Stimulated activated memory B cell treated with anti-CD40 and anti-IgM and Interleukin-4, amounts not matched to agents 10 μg/mL and 1 μg/mL and 100 μg/mL, for 72 hours (primary cell): ENCODE measurements at regions not wholly inside any gene's neighbourhood (a gene's known extent, or its start where the extent isn't known, plus 50 kb on each side); places are given as distances from the start of the nearest gene placed in this dataset.
A peak's percentile ranks its signal among the peaks of the same experiment; 100 is the strongest.

Source experiments
- ATAC-seq: fragments of 150-1000 bp; cut with Tn5 transposase; 2 replicates; pipeline ENCODE4 v1.10.0; 2021
- H3K27ac Mint-ChIP-seq: one replicate; pipeline ENCODE4 v1.8.0; 2022; ENCODE audit warnings: mild to moderate bottlenecking, mixed read lengths
- H3K27me3 Mint-ChIP-seq: one replicate; pipeline ENCODE4 v1.8.0; 2022; ENCODE audit warnings: mixed read lengths
- H3K36me3 Mint-ChIP-seq: one replicate; pipeline ENCODE4 v1.8.0; 2022; ENCODE audit warnings: mixed read lengths
- H3K4me1 Mint-ChIP-seq: one replicate; pipeline ENCODE4 v1.8.0; 2022; ENCODE audit warnings: mixed read lengths
- H3K4me3 Mint-ChIP-seq: one replicate; pipeline ENCODE4 v1.8.0; 2022; ENCODE audit warnings: mild to moderate bottlenecking, moderate library complexity, mixed read lengths
- H3K9me3 Mint-ChIP-seq: one replicate; pipeline ENCODE4 v1.8.0; 2022; ENCODE audit warnings: mixed read lengths

DNA sequence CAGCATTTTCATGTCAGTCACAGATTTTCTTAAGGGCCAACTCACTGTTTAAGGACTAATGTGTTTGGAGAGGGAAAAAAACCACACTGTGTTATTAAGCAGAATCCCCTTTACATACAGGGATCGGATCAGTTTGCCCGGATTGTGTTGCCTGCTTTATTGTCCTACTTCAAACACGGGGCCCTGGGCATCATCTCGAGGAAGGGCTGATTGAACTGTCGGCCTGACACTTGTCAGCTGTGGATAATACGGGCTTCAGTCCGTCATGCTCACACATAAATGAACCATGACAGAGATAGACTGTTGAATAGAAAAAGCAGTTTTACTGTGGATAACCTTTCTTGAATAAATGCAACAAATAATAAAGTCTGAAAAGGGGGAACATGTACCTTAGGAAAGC, 325.0 kb downstream of the ZSWIM6 start:
- no peak for ATAC-seq
- H3K4me3 Mint-ChIP-seq, result no peak overlapping the region

DNA sequence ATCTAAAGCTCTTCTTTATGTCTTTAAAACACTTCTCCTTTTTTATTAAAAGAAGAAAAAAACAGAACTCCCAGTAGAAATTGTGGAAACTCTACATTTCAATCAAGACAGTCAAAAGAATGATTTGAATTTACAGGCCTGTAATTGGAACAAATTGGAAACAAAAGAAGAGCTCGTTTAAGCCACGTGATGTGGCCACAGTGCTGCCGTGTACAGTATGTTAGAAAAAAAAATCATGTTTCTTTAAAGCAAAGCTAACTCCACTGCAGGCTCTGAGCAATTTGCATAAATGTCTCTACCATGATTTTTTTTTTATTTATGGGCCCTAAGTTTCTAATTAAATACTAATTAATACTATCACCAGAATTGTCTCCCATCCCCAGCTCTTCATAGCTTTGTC, 325.6 kb downstream of the ZSWIM6 start:
- no peak overlapping the region for H3K27ac Mint-ChIP-seq
- H3K36me3 Mint-ChIP-seq, result no peaks in the 10 kb centered on the region
- H3K9me3 Mint-ChIP-seq, result no peaks in the 10 kb centered on the region

More for the DNA sequence above, 325.0 kb downstream of the ZSWIM6 start:
- H3K27me3 Mint-ChIP-seq, result peaks cover 20% of the 10 kb centered on the region
- no peaks in the 10 kb centered on the region for H3K9me3 Mint-ChIP-seq
- no peak overlapping the region for H3K27ac Mint-ChIP-seq
- no peaks in the 10 kb centered on the region for H3K36me3 Mint-ChIP-seq
- H3K4me1 Mint-ChIP-seq, result no peaks in the 10 kb centered on the region

GRCh38 chr5:61658592-61659008, 326.5 kb downstream of the ZSWIM6 start:
- Mint-ChIP-seq H3K36me3 (no peaks in the 10 kb centered on the region), H3K4me1 (no peaks in the 10 kb centered on the region), H3K27me3 (peaks cover 22% of the 10 kb centered on the region), H3K27ac (no peak overlapping the region), H3K9me3 (no peaks in the 10 kb centered on the region), H3K4me3 (no peak overlapping the region)
- ATAC-seq, result peak; percentile 70

More for the DNA sequence above, 325.6 kb downstream of the ZSWIM6 start:
- no peaks in the 10 kb centered on the region for H3K4me1 Mint-ChIP-seq
- H3K4me3 Mint-ChIP-seq, result no peak overlapping the region
- no peak for ATAC-seq
- H3K27me3 Mint-ChIP-seq, result peaks cover 22% of the 10 kb centered on the region

- no peaks in the 10 kb centered on the region for H3K9me3 Mint-ChIP-seq
- H3K4me1 Mint-ChIP-seq, result no peaks in the 10 kb centered on the region
- no peak overlapping the region for H3K27ac Mint-ChIP-seq
- H3K36me3 Mint-ChIP-seq, result no peaks in the 10 kb centered on the region
- no peak overlapping the region for H3K4me3 Mint-ChIP-seq
- H3K27me3 Mint-ChIP-seq, result peaks cover 22% of the 10 kb centered on the region
- no peak for ATAC-seq
Observed at GRCh38 chr5:61659221-61659696, 327.2 kb downstream of the ZSWIM6 start.

DNA sequence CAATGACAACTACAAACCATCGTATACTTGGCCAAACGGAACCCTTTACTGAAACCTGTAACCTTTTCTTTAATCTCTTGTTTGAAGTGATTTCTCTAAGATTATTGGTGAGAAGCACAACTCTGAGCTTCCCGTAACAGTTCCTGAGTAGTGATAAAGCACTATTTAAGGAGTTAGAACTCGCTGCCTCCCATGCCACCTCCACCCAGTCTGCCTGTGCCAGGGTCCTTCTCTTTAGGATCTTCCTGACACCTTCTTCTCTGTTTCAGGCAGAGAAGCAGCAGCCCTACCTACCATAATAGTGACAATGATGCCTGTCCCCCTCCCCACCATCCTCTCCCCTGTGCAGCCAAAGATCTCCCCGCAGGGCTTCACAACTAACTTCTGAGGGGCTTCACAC, 330.6 kb downstream of the ZSWIM6 start:
- Mint-ChIP-seq H3K9me3 (no peaks in the 10 kb centered on the region), H3K4me3 (no peak overlapping the region), H3K27ac (no peak overlapping the region), H3K4me1 (peaks cover 5% of the 10 kb centered on the region), H3K36me3 (no peaks in the 10 kb centered on the region), H3K27me3 (peaks cover 22% of the 10 kb centered on the region)
- ATAC-seq, result no peak

- Mint-ChIP-seq H3K4me3 (no peak overlapping the region), H3K27ac (no peak overlapping the region), H3K36me3 (no peaks in the 10 kb centered on the region), H3K4me1 (peaks cover 5% of the 10 kb centered on the region), H3K27me3 (peaks cover 11% of the 10 kb centered on the region), H3K9me3 (no peaks in the 10 kb centered on the region)
- ATAC-seq, result no peak
Observed at GRCh38 chr5:61666064-61666621, 334.1 kb downstream of the ZSWIM6 start.

GRCh38 chr5:61667525-61668218, 335.6 kb downstream of the ZSWIM6 start:
- ATAC-seq, result no peak
- no peaks in the 10 kb centered on the region for H3K27me3 Mint-ChIP-seq

DNA sequence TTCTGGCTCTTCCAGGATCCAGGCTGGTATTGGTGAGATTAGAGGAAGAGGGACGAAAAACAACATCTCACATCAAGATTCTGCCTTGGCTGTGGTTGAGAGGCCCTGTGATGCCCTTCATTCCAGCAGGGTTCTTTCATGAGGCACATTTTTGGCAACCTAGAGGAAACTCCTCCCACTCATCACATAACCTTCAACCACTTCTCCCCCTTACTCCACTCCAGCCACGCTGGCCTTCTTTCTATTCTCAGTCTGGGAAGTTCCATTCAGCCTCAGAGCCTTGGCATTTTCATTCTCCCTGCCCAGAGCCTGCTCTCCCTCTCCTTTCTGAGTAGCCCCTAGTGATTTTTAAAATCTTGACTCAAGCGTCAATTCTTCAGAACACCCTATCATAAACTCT, 337.5 kb downstream of the ZSWIM6 start:
- no peaks in the 10 kb centered on the region for H3K36me3 Mint-ChIP-seq
- no peak overlapping the region for H3K27ac Mint-ChIP-seq
- H3K4me3 Mint-ChIP-seq, result no peak overlapping the region
- H3K27me3 Mint-ChIP-seq, result no peaks in the 10 kb centered on the region
- peaks cover 26% of the 10 kb centered on the region for H3K4me1 Mint-ChIP-seq
- no peak for ATAC-seq
- no peaks in the 10 kb centered on the region for H3K9me3 Mint-ChIP-seq

More at GRCh38 chr5:61667525-61668218, 335.6 kb downstream of the ZSWIM6 start:
- Mint-ChIP-seq H3K4me1 (peaks cover 11% of the 10 kb centered on the region), H3K36me3 (no peaks in the 10 kb centered on the region), H3K9me3 (no peaks in the 10 kb centered on the region), H3K4me3 (no peak overlapping the region), H3K27ac (no peak overlapping the region)

DNA sequence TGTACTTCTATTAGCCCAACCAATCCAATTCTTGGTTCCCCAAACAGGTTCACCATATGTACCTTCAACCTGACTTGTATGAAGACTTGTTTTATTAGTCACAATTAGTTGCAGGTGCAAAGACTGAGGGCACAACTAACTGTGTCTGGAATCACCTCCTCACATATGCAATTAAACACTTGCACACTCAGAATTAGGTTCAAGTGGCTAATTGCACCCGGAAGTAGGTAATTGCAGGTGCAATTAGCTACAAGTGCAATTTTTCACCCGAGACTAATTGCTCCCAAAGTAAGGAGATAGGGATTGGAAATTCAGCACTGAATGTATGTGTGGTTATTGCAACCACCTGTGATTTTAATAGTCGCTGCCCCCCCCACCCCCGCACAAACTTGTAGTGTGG, 338.9 kb downstream of the ZSWIM6 start:
- no peak for ATAC-seq
- no peaks in the 10 kb centered on the region for H3K27me3 Mint-ChIP-seq

GRCh38 chr5:61673007-61673735, 341.1 kb downstream of the ZSWIM6 start:
- H3K27ac Mint-ChIP-seq, result no peak overlapping the region
- no peaks in the 10 kb centered on the region for H3K9me3 Mint-ChIP-seq
- H3K4me1 Mint-ChIP-seq, result peaks cover 21% of the 10 kb centered on the region
- H3K4me3 Mint-ChIP-seq, result no peak overlapping the region
- ATAC-seq, result peak; percentile 65
- H3K27me3 Mint-ChIP-seq, result peaks cover 4% of the 10 kb centered on the region
- H3K36me3 Mint-ChIP-seq, result no peaks in the 10 kb centered on the region

More for the DNA sequence above, 338.9 kb downstream of the ZSWIM6 start:
- no peaks in the 10 kb centered on the region for H3K36me3 Mint-ChIP-seq
- H3K9me3 Mint-ChIP-seq, result no peaks in the 10 kb centered on the region
- no peak overlapping the region for H3K27ac Mint-ChIP-seq
- no peak overlapping the region for H3K4me3 Mint-ChIP-seq
- peaks cover 24% of the 10 kb centered on the region for H3K4me1 Mint-ChIP-seq

DNA sequence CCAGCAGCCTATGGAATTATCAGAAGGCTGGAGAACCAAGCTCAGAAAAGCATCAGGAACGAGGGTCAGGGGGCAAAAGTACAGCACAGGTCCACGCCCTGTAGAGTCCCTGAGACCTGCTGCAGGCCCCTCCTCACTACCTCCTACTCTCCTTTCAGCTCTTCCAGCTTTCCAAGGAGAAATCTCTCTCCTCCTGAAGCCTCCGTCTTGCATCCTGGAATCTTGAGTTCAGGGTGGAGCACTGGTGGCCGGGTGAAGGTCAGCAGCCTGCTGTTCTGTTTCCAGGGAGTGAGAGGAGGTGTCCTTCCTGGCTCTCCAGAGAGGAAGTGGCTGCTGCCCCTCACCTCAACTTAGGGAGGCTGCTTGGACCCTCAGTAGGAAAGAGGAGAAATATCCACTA, 342.3 kb downstream of the ZSWIM6 start:
- Mint-ChIP-seq H3K27me3 (peaks cover 12% of the 10 kb centered on the region), H3K4me1 (peaks cover 21% of the 10 kb centered on the region), H3K9me3 (no peaks in the 10 kb centered on the region), H3K36me3 (no peaks in the 10 kb centered on the region), H3K4me3 (no peak overlapping the region), H3K27ac (no peak overlapping the region)
- no peak for ATAC-seq

DNA sequence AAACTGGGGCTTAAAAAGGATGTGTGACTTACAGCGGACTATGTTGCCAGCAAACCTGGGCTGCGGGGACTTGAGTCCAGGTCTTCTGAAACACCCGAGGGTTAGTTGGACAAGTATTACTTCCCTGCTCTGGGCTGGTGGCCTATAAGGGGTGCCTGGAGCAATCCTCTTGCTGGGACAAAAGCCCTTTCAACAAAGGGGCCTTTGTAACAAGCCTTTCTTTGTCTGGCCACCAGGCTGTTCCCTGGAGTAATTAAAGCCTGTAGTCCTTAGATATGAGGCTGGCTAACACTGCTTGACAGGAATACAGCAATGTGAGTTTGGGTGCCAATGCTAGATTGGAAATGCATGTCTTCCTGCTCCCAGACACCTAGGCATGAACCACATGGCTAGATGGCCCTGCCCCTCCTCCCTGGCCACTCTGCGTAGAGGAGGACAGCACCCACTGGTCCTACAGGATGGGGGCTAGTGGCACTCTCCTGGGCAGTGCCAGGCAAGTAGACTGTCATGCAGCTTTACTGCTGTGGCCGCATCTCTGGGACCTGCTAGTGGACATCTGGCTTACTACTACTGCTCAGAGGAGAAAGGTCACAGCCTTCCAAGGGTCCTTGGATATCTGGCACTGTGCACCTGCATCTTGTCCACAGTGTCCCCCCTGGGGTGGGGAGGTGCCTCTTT, 343.1 kb downstream of the ZSWIM6 start:
- no peaks in the 10 kb centered on the region for H3K36me3 Mint-ChIP-seq
- ATAC-seq, result peak; percentile 17
- no peak overlapping the region for H3K4me3 Mint-ChIP-seq

GRCh38 chr5:61677220-61677619, 345.2 kb downstream of the ZSWIM6 start:
- H3K9me3 Mint-ChIP-seq, result no peaks in the 10 kb centered on the region
- no peak for ATAC-seq

More for the DNA sequence above, 343.1 kb downstream of the ZSWIM6 start:
- peaks cover 12% of the 10 kb centered on the region for H3K27me3 Mint-ChIP-seq
- peaks cover 21% of the 10 kb centered on the region for H3K4me1 Mint-ChIP-seq
- H3K9me3 Mint-ChIP-seq, result no peaks in the 10 kb centered on the region
- H3K27ac Mint-ChIP-seq, result no peak overlapping the region

GRCh38 chr5:61678966-61679365, 346.9 kb downstream of the ZSWIM6 start:
- no peaks in the 10 kb centered on the region for H3K9me3 Mint-ChIP-seq
- ATAC-seq, result no peak
- H3K4me1 Mint-ChIP-seq, result peaks cover 3% of the 10 kb centered on the region
- no peak overlapping the region for H3K27ac Mint-ChIP-seq
- peaks cover 12% of the 10 kb centered on the region for H3K27me3 Mint-ChIP-seq
- H3K4me3 Mint-ChIP-seq, result no peak overlapping the region
- H3K36me3 Mint-ChIP-seq, result no peaks in the 10 kb centered on the region

More at GRCh38 chr5:61677220-61677619, 345.2 kb downstream of the ZSWIM6 start:
- no peaks in the 10 kb centered on the region for H3K36me3 Mint-ChIP-seq
- peaks cover 19% of the 10 kb centered on the region for H3K4me1 Mint-ChIP-seq
- no peak overlapping the region for H3K4me3 Mint-ChIP-seq
- peaks cover 12% of the 10 kb centered on the region for H3K27me3 Mint-ChIP-seq
- H3K27ac Mint-ChIP-seq, result no peak overlapping the region

GRCh38 chr5:61679562-61679961, 347.5 kb downstream of the ZSWIM6 start:
- Mint-ChIP-seq H3K4me3 (no peak overlapping the region), H3K36me3 (no peaks in the 10 kb centered on the region), H3K27me3 (peaks cover 12% of the 10 kb centered on the region), H3K9me3 (no peaks in the 10 kb centered on the region), H3K27ac (no peak overlapping the region), H3K4me1 (no peaks in the 10 kb centered on the region)
- ATAC-seq, result no peak
